BE2C (cell line): ENCODE measurements at regions not wholly inside any gene's neighbourhood (a gene's known extent, or its start where the extent isn't known, plus 50 kb on each side); places are given as distances from the start of the nearest gene placed in this dataset.
"Not testable (repeated sequence)": the region's sequence is repeated elsewhere in the genome, so short reads cannot be mapped to it uniquely, and the experiment has no call there.

Source experiments
- DNase-seq: peaks from one replicate; pipeline ENCODE4 v3.0.0-alpha.2; 2020
- H3K27me3 ChIP-seq: fragments of 250-450 bp; sonication (Bioruptor Pico); 2 replicates; pipeline ENCODE4 v1.5.1; 2020; ENCODE audit warnings: mild to moderate bottlenecking
- H3K36me3 ChIP-seq: fragments of 250-450 bp; sonication (Bioruptor Pico); 2 replicates; pipeline ENCODE4 v1.5.1; 2020; ENCODE audit warnings: mild to moderate bottlenecking
- H3K4me1 ChIP-seq: fragments of 250-450 bp; sonication (Bioruptor Pico); 2 replicates; pipeline ENCODE4 v1.5.1; 2020
- H3K4me3 ChIP-seq: 2 replicates; pipeline ENCODE4 v1.5.1; 2011; ENCODE audit warnings: low read depth, low read length
- H3K9me3 ChIP-seq: fragments of 250-450 bp; sonication (Bioruptor Pico); 2 replicates; pipeline ENCODE4 v1.5.1; 2020
- CTCF ChIP-seq: IDR thresholded peaks from 2 replicates; pipeline ENCODE4 v1.5.1; 2012; ENCODE audit warnings: mild to moderate bottlenecking, low read depth, low read length

- H3K4me3 ChIP-seq = no peak overlapping the region
- H3K4me1 ChIP-seq = no peaks in the 10 kb centered on the region
- no peaks in the 10 kb centered on the region for H3K36me3 ChIP-seq
- TF ChIP-seq CTCF = no peak
- no peaks in the 10 kb centered on the region for H3K9me3 ChIP-seq
- DNase-seq = no peak
- no peaks in the 10 kb centered on the region for H3K27me3 ChIP-seq
These were observed 69.2 kb upstream of the GRB10 start for GRCh38 chr7:50851891-50852290.

- H3K4me3 ChIP-seq = no peak overlapping the region
- no peaks in the 10 kb centered on the region for H3K27me3 ChIP-seq
- DNase-seq = no peak
- TF ChIP-seq CTCF = no peak
- no peaks in the 10 kb centered on the region for H3K36me3 ChIP-seq
- no peaks in the 10 kb centered on the region for H3K9me3 ChIP-seq
- H3K4me1 ChIP-seq = no peaks in the 10 kb centered on the region
These were observed 68.8 kb upstream of the GRB10 start for GRCh38 chr7:50851451-50851850.

- no peak for TF ChIP-seq CTCF
- H3K4me3 ChIP-seq = no peak overlapping the region
- H3K4me1 ChIP-seq = no peaks in the 10 kb centered on the region
- no peaks in the 10 kb centered on the region for H3K27me3 ChIP-seq
- H3K36me3 ChIP-seq = no peaks in the 10 kb centered on the region
- no peaks in the 10 kb centered on the region for H3K9me3 ChIP-seq
- no peak for DNase-seq
These were observed 67.3 kb upstream of the GRB10 start for GRCh38 chr7:50849991-50850390.

GRCh38 chr7:50848203-50848602, 65.5 kb upstream of the GRB10 start:
- no peaks in the 10 kb centered on the region for H3K27me3 ChIP-seq
- no peak for DNase-seq
- TF ChIP-seq CTCF = no peak
- H3K36me3 ChIP-seq = no peaks in the 10 kb centered on the region
- H3K4me1 ChIP-seq = no peaks in the 10 kb centered on the region
- H3K9me3 ChIP-seq = no peaks in the 10 kb centered on the region
- H3K4me3 ChIP-seq = no peak overlapping the region

GRCh38 chr7:50844861-50845260, 62.2 kb upstream of the GRB10 start:
- not testable (repeated sequence) for H3K4me3 ChIP-seq, DNase-seq, H3K27me3 ChIP-seq, H3K36me3 ChIP-seq, H3K9me3 ChIP-seq, H3K4me1 ChIP-seq

- TF ChIP-seq CTCF = no peak
- Histone ChIP-seq H3K27me3 (peaks cover 15% of the 10 kb centered on the region), H3K9me3 (no peaks in the 10 kb centered on the region)
These were observed 59.3 kb upstream of the GRB10 start for GRCh38 chr7:50842041-50842440.

More at GRCh38 chr7:50842041-50842440, 59.3 kb upstream of the GRB10 start:
- Histone ChIP-seq H3K36me3 (no peaks in the 10 kb centered on the region), H3K4me3 (no peak overlapping the region), H3K4me1 (no peaks in the 10 kb centered on the region)
- DNase-seq = no peak
